ENCODE measurements at regions not wholly inside any gene's neighbourhood (a gene's known extent, or its start where the extent isn't known, plus 50 kb on each side); places are given as distances from the start of the nearest gene placed in this dataset.
A peak's percentile ranks its signal among the peaks of the same experiment; 100 is the strongest.
"Not testable (repeated sequence)": the region's sequence is repeated elsewhere in the genome, so short reads cannot be mapped to it uniquely, and the experiment has no call there.

DNA sequence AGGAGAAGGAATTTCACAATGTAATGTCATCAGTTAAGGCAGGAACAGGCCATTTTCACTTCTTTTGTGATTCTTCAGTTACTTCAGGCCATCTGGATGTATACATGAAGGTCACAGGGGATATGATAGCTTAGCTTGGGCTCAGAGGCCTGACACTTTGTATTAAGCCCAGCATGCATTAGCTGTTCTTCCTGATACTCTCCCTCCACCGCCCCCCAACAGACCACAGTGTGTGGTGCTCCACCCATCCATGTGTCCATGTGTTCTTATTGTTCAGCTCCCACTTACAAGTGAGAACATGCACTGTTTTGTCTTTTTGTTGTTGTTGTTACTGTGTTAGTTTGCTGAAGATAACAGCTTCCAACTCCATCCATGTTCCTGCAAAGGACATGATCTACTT is 1453.4 kb downstream of the FAM181B start:
- DNase-seq (ENCODE audit: low read depth): not testable (repeated sequence)

DNA sequence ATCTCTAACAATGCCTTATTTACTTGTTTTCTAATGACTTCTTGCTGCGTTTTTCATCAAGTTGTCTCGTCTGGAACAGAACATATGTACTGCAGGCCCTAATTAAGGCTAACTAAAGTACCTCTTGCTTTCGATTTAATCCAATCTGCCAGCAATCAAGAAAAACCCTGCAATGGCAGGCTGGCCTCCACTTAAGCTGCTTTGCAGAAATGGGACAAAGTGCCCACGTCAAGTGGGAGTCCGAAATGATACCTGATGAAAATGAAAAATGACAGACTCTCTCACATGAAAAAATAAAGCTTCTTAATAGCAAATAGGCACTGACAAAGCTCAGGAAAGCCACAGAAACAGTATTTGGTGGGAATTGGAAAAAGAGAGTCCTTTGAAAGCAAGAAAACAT is 1454.7 kb downstream of the FAM181B start:
- DNase-seq (ENCODE audit: low read depth): no peak

DNA sequence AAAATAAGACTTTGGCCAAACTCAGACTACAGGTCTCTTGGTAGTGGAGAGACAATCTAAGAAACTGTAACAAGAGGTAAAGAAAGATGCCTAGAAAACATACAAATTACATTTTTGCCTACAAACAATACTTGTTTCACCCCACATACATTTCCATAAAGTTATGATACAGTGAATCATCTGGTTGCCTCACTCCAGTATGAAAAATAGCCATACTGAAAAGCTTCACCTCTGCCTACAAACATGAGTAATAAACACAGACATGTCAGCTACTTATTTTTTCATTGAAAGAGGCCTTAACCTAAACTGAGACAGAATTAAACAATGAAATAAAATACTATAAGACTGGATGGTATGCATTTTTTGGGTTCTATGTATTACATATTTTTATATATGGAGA is 1463.0 kb downstream of the FAM181B start:
- no peak for DNase-seq (ENCODE audit: low read depth)

DNA sequence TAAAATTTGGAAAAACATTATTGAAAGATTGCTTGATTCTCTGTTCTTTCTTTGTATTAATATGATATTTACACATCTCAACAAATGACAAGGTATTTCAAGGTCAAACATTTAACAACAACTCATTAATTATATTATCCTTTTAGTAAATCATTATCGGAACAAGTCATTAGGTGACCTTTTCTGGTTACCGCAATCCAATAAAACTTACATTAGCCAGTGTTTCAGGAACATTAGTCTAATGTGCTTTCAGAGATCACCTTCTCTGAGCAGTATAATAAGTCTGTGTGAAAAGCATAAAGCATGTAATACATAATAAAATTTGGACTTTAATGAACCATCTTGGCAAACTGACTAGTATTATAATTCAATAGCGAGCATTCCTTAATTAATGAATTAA is 1466.4 kb downstream of the FAM181B start:
- no peak for DNase-seq (ENCODE audit: low read depth)

DNA sequence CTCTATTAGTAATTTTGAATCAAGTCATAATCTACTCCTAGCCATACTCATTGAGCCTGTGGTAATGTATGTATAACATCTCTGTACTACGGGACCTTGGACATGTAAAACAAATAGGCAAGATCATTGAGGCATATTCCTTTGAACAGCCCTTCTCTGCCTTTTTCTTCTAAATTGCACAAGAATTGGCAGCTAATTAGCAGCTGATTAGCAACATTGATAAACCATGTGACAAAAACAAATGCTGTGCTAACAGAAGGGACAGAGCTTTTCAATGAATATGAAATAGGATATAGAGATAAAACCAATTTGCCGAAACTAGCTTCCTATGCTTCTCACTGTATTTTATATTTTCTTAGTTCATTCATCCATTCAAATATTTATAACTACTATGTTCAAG is 1474.2 kb downstream of the FAM181B start:
- no peak for DNase-seq (ENCODE audit: low read depth)

DNA sequence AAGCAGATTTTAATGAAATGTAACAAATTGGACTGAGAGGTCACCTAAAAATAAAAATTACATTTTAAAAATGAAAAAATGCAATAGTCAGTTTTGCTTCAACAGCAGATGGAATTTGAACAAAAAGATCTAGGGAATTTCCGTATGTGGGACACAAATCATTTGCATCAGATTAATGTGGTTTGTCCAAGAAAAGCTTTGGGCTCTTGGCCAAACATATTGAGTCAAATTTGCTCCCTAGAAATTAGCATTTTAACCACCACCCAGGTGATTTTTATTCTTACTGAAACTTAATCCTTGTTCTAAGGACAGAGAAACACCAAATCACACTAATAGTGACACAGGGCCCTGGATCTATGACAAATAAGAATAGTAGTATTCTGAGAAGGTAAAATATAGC is 1477.8 kb downstream of the FAM181B start:
- DNase-seq (ENCODE audit: low read depth): no peak

DNA sequence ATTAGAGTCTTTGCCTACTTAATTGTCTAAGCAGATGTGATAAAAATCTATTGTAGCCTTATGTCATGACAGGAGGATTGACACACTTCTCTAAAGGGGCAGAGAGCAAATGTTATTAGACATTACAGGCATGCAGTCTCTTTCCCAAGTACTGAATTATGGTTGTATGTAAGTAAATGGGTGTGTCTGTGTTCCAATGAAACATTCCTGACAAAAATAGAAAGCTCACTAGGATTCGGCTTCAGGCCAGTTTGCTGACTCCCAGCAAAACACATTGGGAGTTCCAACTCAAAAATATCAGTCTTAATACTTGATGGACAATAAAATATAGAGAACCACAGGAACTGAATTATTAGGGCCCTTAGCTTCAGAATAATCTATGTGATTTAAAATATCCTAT is 1480.4 kb downstream of the FAM181B start:
- no peak for DNase-seq (ENCODE audit: low read depth)

DNA sequence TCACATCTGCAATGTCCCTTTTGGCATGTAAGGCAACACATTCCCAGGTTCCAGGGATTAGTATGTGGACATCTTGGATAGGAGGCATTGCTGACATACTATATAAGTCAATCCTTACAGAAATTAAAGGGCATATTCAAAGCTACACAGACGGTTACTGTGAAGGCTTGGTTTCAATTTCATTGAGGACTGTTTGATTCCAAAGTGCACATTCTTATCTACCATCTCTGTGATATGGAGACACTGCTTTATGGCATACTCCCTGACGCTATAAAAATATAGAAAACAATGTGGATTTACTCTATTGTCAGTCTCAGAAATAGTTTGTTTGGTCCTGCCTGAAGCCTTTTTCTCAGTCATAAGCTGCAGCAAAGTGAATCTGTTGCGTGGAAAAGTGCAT is 1486.7 kb downstream of the FAM181B start:
- DNase-seq (ENCODE audit: low read depth): no peak

DNA sequence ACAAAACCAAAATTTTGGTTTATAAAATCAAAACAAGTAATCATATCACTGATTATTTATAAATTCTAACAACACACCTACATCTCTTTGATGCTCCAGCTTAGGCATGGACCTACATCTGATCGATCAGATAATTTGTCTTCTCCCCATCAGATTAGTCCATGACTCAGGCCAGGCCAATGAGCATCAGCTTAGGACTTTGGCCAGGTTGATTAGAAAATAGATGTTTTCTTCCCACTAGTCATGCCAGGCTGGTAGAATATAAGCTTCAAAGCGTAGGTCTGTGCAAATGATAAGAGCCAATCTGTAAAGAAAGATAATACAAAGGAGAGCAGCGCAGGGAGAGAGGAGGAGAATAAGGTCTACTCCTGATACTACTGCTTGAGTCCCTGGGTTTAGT is 1487.9 kb downstream of the FAM181B start:
- no peak for DNase-seq (ENCODE audit: low read depth)

DNA sequence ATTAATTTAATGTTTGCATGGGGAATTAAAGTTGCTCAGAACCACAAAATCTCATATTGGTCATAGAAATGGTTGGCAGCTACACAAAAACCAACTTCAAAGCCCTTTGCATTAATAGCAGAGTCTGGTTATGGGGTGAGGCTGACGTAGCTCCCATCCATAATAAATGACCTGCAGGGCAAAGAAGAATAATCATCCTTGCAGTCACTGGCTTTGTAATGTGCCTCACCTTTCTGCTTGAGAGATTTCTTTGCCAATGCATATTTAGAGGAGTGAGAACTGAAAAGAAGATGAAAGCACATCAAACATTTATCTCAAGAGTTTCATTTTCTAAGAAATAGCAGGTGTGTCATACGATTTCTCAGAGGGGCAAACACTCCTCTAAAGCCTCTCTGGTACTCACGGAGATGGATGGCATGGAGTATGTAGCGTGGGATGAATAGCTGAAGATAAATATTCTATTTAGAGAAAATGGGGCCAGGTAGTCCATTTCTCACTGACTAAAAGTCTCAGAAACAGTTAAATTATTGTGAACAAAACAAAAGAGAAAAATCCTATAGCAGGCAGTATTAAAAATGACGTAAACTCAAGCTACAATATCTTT is 1491.9 kb downstream of the FAM181B start:
- no peak for DNase-seq (ENCODE audit: low read depth)

DNA sequence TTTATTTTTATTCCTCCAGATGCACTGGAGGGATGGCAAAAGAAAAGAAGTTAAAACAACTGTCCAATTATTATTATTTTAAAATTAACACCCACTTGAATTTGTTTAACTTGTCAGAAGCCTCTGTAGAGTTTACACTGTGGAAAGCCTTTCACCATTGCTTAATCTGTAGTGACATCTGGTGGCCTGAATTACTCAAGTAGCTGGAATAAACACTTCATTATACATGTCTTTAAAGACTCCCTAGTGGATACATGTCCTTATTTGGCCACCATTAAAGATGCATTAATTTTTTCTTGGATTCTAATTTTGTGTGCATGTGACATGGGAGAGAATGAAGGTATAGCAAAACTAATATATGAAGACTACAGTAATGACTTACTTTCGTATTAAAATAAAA is 1496.5 kb downstream of the FAM181B start:
- DNase-seq (ENCODE audit: low read depth): peak; percentile 5

DNA sequence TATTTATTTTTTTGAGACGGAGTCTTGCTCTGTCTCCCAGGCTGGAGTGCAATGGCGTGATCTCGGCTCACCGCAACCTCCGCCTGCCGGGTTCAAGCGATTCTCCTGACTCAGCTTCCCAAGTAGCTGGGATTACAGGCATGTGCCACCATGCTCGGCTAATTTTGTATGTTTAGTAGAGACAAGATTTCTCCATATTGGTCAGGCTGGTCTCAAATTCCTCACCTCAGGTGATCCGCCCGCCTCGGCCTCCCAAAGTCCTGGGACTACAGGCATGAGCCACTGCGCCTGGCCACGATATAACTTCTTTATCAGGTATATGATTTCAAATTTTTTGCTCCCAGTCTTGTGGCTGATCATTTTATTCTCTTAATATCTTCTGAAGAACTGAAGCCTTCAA is 1506.3 kb downstream of the FAM181B start:
- not testable (repeated sequence) for DNase-seq (ENCODE audit: low read depth)

DNA sequence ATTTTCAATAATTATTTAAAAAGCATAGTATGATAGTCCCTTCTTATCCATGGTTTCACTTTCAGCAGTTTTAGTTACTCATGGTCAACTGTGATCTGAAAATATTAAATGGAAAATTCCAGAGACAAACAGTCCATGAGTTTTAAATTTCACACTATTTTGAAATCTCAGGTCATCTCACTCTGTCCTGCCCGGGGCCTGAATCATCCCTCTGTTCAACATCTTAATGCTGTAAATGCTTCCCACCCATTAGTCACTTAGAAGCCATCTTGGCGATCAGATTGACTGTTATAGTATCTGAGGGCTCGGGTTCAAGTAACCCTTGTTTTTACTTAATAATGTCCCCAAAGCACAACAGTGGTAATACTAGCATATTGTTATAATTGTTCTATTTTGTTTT is 1509.3 kb downstream of the FAM181B start:
- DNase-seq (ENCODE audit: low read depth): no peak

DNA sequence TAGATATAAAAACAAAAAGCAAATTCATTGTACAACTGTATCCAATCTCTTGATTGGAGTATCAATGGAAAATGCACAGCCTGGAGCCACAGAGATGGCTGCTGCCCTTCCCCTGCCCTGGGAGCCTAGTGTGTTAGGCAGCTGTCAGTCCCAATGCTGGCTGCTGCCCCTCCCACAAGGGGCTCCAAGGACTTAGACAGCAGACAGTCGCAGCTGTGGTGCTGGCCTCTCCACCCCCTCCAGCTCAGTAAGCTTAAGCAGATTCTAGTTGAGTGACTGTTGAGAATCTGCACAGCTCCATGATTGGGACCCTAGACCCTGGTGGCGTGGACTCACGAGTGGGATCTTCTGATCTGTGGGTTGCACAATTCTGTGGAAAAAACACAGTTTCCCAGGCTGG is 1511.2 kb downstream of the FAM181B start:
- no peak for DNase-seq (ENCODE audit: low read depth)

DNA sequence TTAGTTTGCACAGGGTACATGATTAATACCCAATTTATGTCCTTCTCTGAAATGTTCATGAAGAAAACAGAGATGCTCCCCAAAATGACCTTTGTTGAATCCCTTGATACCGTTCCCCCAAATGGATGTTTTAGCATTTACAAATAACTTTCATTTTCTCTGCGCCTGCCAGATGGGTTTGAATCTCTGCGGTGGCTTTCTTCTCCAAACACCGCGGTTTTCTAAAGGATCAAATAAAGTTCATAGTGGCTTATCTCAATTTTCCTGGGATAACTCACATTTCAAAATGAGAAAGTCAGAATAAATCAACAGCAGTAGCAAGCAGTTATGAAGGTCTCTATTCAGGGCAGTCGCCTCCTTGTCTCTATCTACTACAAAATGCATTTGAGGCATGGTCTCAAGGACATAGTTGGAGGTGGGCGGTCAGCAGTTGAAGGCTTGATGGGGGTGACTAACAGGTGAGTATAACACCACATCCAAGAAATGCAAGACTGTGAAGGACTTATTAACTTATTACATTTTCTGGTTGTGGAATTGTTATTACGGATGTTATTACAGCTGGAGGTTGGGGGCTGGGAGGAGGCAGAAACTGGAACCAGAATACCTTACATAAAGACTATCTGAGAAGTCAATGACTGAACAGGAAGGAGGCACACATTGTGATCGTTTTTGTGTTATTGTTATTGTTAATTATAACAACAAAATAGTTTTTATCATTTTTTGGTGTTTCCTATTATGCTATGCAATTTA is 1513.3 kb downstream of the FAM181B start:
- no peak for DNase-seq (ENCODE audit: low read depth)

DNA sequence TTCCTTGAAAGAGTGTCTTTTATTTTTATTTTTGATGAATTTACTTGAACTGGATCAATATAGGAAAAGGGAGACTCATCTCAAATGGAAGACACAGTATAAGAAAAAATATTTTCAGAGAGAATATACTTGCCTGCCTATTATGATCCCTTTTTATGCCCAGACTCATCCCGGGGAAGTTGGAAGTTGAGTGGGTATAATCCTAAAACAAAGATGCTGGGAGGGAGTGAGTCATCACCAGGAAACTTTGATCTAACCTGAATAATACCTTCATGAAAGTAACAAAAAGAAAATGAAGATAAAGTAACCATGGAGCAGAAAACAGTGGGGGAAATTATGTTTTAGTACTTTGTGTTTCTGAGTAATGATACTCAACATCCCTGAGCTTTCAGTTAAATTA is 1514.0 kb downstream of the FAM181B start:
- no peak for DNase-seq (ENCODE audit: low read depth)

DNA sequence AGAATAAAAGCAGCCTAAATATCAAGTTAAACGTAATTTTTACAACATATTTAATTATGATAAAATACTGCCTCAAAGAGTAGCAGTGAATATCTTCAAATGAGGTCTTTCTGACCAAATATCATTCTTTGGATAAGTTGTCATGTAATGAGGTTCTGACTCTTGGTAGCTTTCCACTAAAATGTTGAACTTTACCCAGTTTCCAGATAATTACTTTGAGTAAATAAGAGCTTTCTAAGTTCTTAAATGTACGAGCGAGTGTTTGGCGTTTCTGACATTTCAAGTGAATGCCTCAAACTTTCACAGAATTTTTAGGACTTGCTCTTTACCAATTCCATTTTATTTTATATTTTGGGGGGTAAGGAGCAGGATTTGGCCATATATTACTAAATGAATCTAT is 1515.2 kb downstream of the FAM181B start:
- no peak for DNase-seq (ENCODE audit: low read depth)

DNA sequence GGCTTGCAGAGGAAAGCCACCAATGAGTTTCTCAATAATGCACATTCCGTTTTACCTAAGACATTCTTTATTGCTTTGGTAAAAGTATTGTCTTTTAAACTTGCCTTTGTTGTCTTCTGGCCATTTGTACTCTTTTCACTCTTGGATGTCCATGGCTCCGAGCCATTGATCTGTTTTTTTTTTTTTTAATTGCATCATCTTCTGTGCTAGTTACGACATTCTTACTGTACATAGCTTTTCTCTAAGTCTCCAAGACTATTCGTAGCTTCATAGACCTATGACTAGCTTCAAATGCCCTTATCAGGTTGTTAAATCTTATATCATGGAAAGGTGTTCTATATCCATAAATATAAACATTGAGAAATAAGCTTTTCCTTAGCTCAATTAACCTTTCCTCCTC is 1522.6 kb downstream of the FAM181B start:
- no peak for DNase-seq (ENCODE audit: low read depth)

DNA sequence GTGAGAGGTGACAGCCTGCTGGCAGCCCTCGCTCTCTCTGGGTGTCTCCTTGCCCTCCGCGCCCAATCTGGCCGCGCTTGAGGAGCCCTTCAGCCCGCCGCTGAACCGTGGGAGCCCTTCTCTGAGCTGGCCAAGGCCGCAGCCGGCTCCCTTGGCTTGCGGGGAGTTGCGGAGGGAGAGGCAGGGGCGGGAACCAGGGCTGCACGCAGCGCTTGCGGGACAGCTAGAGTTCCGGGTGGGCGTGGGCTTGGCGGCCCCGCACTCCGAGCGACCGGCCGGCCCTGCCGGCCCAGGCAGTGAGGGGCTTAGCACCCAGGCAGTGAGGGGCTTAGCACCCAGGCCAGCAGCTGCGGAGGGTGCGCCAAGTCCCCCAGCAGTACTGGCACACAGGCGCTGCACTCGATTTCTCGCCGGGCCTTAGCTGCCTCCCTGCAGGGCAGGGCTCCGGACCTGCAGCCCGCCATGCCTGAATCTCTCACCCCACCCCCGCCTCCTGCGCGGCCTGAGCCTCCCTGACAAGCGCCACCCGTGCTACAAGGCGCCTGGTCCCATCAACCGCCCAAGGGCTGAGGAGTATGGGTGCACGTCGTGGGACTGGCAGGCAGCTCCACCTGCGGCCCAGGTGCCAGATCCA is 1526.1 kb downstream of the FAM181B start:
- DNase-seq (ENCODE audit: low read depth): no peak

DNA sequence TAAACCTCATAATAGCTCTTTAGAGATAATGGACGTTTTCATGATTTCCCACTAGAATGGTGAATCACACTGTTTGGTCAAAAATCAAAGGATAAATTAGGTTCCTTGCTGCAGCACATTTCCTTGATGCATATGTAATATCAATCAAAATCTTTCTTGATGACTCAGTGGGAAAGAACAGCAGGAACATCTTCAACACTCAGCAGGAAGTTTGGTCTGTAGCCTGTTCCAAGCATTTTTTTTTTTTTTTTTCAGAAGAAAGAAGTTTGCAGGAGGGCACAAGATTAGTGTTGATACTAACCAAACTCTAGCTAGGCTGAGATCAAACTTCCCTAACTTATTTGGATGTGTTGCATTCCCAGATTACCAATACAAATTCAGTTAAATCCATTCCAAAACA is 1529.8 kb downstream of the FAM181B start:
- no peak for DNase-seq (ENCODE audit: low read depth)

DNA sequence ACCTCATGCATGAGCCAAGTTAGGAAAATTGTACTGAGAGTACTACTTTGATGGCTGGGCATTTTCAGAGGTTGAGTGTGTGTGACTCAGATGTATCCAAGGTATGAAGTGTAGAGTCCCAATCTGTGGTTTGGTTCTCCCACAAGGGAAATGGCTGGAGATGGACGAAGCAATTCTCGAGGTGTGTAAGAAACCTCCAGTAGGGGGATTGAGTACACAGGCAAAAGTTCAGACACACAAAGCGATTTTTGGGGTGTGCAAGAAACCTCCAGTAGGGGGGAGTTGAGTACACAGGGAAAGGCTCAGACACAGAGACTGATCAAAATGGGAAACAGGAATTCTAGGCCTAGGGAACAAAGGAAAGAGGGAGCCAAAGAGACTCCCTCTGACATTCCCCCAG is 1536.3 kb downstream of the FAM181B start:
- DNase-seq (ENCODE audit: low read depth): no peak

DNA sequence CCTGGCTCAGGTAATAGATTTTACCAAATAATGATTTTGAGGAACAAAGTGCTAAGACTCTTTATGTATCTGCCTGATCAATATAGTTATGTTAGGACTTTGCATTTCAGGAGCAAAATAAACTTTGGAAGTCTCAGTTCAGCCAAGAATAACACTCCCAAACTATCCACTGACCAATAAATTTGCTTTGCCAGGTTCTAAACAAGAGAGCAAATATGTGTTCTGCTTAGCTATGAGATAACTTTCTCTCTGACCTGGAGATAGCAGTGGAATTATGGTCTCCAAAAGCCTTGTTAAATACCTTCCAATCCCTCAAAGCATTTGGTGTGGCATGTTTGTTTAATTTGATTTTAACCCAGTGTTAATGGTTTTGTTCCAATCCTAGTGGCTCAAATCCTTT is 1541.1 kb downstream of the FAM181B start:
- no peak for DNase-seq (ENCODE audit: low read depth)

DNA sequence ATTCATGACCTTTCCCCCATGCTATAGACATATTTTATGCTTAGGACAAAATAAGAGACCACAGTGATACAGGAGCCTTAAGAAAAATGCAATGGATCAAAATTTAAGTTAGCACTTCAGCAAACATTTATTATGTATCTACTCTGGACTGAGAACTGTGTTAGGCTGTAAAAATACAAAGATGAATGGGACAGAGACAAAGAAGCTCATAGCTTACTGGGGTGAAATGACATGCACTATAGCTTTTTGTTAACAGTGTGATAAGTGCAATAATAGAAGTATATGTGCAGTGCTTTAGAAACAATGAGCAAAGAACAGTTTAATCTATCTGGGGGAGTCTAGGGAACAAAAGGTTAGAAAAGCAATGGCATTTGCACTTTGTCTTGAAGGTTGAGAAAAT is 1543.1 kb downstream of the FAM181B start:
- DNase-seq (ENCODE audit: low read depth): no peak

DNA sequence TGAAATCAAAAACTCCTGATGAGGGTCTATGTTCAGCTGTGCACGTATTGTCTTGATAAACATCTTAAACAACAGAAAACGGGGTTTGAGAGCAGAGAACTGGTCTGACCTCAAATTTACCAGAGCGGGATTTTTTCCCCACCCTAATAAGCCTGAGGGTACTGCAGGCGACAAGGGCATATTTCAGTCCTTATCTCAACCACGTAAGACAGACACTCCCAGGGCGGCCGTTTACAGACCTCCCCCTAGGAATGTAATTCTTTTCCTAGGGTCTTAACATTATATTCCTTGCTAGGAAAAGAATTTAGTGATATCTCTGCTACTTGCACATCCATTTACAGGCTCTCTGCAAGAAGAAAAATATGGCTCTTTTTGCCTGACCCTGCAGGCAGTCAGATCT is 1546.6 kb downstream of the FAM181B start:
- DNase-seq (ENCODE audit: low read depth): not testable (repeated sequence)

All from CMK (cell line).